GM13977 (cell line): ENCODE measurements at regions not wholly inside any gene's neighbourhood (a gene's known extent, or its start where the extent isn't known, plus 50 kb on each side); places are given as distances from the start of the nearest gene placed in this dataset.

ENCODE experiments used
- DNase-seq: peaks from one replicate; pipeline ENCODE4 v3.0.0; 2012; ENCODE audit warnings: low spot score
- in situ Hi-C: fragments of 300-500 bp; cut with MboI; formaldehyde crosslinking; loops from one replicate; pipeline ENCODE4 v1.12.0; 2022; ENCODE audit warnings: low sequenced_read_pairs, low pct_unique_long_range_greater_than_20kb, mixed read lengths, inconsistent platforms; ENCODE audit not compliant: unreplicated experiment
- TF ChIP-seq, protein P1 (sequence below): IDR thresholded peaks from 2 replicates; pipeline ENCODE4 v1.5.1; 2012; ENCODE audit warnings: mild to moderate bottlenecking, control low read depth; ENCODE audit not compliant: insufficient read depth; ENCODE audit errors: extremely low read depth, missing control alignments

- no peak for DNase-seq
- in situ Hi-C loops, result no loop called here
- TF ChIP-seq, protein P1, sequence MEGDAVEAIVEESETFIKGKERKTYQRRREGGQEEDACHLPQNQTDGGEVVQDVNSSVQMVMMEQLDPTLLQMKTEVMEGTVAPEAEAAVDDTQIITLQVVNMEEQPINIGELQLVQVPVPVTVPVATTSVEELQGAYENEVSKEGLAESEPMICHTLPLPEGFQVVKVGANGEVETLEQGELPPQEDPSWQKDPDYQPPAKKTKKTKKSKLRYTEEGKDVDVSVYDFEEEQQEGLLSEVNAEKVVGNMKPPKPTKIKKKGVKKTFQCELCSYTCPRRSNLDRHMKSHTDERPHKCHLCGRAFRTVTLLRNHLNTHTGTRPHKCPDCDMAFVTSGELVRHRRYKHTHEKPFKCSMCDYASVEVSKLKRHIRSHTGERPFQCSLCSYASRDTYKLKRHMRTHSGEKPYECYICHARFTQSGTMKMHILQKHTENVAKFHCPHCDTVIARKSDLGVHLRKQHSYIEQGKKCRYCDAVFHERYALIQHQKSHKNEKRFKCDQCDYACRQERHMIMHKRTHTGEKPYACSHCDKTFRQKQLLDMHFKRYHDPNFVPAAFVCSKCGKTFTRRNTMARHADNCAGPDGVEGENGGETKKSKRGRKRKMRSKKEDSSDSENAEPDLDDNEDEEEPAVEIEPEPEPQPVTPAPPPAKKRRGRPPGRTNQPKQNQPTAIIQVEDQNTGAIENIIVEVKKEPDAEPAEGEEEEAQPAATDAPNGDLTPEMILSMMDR, result no peak
These were observed 131.3 kb downstream of the INHBB start for GRCh38 chr2:120477198-120477597.

GRCh38 chr2:120477831-120478481 is 132.0 kb downstream of the INHBB start:
- DNase-seq, result no peak
- in situ Hi-C loops, result no loop called here
- TF ChIP-seq, protein P1, result no peak

- TF ChIP-seq, protein P1, result no peak
- no peak for DNase-seq
- in situ Hi-C loops, result no loop called here
These were observed 134.5 kb downstream of the INHBB start for GRCh38 chr2:120480346-120480902.

DNA sequence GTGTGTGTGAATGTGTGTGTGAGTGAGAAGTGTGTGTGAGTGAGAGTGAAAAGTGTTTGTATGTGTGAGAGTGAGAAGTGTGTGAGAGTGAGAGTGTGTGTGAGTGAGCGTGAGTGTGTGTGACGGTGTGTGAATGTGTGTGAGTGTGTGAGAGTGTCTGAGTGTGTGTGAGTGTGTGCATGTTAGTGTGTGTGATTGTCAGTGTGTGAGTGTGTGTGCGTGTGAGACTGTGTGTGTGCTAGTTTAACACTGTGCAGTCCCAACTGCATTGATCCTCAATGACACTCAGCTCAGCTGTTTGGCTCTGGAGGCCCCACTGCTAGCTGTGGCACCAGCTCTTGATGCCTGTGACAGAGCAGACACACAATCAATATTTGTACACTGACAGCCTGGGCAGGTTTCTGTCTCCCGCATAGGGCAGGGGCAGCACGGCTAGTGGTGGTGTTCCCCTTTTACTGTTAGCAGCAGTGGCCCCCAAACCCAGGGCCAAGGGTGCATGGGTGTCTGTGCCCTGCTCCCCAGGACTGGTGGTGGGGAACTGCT is 135.0 kb downstream of the INHBB start:
- in situ Hi-C loops, result no loop called here
- DNase-seq, result no peak
- TF ChIP-seq, protein P1, result no peak

DNA sequence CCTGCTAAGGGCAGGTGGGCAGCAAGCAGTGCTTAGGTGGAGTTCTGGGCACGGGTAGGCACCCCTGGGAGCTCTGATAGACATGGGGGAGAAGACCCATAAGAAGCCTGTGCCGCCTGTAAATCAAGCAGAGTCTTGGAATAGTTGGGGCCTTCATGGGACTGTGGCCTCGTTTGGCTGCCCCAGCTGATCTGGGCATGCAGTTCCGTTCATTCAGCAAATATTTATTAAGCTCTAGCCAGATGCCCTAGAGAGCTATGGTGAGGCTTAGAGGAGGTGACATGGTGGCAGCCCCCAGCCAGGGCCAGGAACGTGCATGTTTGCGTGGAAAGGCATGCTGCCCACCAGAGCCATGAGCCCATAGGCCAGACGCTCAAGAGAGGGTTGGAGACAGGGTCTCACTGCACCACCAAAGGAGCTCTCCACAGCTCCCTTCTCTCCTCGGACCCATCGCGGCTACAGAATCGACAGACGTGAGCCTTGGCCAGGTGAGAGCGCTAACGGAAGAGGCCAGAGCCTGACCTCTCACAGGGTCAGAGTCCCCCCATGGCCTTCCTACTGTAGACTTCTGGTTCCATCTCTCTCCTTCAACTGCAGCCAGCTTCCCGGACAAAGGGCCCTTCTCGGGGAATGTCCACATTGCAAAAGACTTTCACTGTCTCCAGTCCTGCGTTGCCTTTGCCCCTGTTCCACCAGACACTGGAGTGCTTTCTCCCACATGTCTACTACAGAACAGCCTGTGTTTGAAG is 135.7 kb downstream of the INHBB start:
- no peak for DNase-seq
- in situ Hi-C loops, result no loop called here
- TF ChIP-seq, protein P1, result no peak

DNA sequence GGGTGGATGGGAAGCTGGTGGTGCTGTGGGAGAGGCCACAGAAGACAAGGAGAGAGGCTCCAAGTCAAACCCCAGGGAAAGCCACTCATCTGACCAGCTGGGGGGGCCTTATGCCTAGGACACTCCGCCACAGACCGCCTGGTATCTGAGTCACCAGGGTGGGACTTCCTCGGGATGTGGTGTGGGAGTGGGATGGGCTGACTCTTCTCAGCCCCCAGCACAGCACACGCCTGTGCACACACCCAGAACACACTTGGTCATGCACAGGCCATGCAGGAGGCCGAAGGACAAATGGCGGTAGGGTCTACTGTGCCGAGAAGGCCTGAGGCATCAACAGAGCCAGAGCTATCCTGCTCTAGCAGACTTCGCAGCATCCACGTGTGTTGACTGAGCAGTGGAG is 136.4 kb downstream of the INHBB start:
- in situ Hi-C loops, result no loop called here
- TF ChIP-seq, protein P1, result no peak
- DNase-seq, result no peak
